G401 (cell line): ENCODE measurements at regions not wholly inside any gene's neighbourhood (a gene's known extent, or its start where the extent isn't known, plus 50 kb on each side); places are given as distances from the start of the nearest gene placed in this dataset.
"Not testable (repeated sequence)": the region's sequence is repeated elsewhere in the genome, so short reads cannot be mapped to it uniquely, and the experiment has no call there.

ENCODE experiments used
- DNase-seq: peaks from one replicate; pipeline ENCODE4 v3.0.0-alpha.2; 2015; ENCODE audit warnings: low spot score
- in situ Hi-C: cut with HindIII; loops from 2 replicates; pipeline ENCODE4 v1.10.0; 2016; ENCODE audit warnings: low sequenced_read_pairs, mixed read lengths

DNA sequence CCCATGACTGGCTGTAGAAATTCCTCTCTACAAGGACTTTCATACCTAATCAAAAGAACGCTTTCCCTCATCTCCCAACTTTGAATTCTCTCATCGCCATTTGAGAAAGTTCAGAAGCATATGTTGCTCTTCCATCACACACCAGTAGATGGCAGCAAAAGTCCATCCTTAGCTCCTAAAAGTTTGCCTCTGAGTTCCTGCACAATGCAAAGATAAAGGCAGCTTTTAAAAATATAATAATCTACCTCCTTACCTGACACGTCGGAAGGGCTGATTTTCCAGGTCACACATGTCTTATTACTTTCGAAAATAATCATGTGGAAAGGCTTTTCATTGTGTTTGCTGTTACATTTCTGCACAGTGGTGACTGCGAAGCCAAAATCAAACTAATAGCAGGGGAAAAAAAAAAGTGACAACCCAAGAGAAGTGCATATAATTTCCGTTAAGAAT lies 456.7 kb upstream of the SEL1L start:
- peak; percentile 57 for DNase-seq
- in situ Hi-C loops: no loop called here

DNA sequence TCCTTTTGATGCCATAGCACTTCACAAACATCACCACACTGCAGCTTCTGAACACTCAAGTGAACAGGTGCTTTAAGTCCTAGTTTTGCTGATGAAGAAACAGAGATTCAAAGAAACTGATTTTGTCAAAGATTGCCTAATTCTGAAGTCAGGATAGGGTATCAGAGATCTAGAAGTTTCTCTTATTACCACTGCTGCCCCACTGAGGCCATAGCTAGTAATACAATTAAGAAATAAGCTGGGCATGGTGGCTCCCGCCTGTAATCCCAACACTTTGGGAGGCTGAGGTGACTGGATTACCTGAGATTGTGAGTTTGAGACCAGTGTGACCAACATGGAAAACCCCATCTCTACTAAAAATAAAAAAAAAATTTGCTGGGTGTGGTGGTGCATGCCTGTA lies 458.3 kb upstream of the SEL1L start:
- DNase-seq: no peak
- in situ Hi-C loops: no loop called here

DNA sequence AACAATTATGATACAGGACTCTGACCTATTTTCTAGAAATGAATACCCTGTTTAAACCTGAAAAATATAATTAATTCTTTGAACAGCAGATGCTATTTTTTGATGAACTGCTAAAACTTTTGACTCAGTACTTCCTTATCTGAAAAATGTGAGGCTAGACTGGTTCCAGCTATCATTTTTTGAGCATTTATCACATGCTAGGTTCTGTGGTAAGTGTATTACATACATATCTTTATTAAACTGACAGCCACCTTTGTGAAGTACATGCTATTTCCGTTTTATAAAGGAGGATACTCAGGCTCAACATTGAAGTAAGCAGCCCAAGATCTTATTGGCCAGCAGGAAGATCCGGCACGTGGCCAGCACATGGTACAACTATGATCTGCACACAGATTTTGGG lies 459.8 kb upstream of the SEL1L start:
- no peak for DNase-seq
- in situ Hi-C loops: no loop called here

DNA sequence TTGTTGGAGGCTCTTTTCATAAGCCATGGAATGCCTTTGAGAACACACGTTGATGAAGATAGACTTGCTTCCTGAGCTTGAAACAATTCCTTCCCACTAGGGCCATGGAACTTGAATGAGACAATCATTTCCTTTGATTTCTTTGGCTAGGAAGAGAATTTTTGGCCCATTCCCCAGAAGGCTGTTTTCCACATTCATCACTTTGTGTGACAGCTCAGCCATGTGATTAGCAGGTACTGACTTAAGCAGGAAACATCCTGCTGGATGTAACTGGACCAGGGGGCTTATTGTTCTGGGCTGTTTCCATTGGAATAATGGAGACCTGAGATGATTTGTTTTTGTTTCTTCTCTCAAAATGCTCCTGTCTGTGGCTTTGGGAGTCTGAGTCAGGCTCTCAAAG lies 469.8 kb upstream of the SEL1L start:
- in situ Hi-C loops: no loop called here

DNA sequence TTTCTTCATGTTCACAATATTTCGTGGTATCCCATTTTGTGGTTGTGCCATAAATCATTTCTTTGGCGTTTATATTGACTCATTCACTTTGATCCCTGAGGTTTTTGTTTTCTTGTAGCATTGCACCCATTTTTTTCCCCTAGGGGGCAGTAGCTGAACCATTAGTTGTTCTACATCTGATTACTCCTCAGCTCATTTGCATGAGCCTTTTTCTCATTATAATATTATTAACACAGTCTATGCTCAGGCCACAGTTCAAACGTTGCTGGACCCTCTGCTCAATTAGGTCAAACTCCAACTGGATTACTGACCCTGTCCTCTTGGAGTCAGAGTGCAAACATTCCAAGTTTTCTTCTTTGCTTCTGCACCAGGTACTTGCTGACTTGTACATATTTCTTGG lies 475.4 kb upstream of the SEL1L start:
- no peak for DNase-seq
- in situ Hi-C loops: no loop called here

More for the DNA sequence above, 469.8 kb upstream of the SEL1L start:
- no peak for DNase-seq

DNA sequence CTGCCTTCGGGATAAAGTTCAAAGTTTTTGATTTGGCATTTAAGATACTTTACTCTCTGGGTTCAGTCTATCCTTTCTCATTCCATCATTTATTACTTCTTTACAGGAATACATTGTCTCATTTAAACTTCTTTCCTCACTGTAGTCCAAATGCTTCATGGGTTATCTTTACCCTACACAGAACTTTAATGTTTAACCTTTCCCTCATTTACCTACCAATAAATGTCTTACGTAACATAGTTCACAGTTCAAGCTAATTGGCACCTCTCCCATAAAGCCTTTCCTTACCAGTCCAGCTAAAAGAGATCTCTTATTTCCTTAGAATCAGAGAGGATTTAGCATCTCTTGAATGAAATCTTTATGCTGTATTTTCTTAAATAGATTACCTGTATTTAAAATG lies 476.3 kb upstream of the SEL1L start:
- in situ Hi-C loops: no loop called here
- DNase-seq: no peak

DNA sequence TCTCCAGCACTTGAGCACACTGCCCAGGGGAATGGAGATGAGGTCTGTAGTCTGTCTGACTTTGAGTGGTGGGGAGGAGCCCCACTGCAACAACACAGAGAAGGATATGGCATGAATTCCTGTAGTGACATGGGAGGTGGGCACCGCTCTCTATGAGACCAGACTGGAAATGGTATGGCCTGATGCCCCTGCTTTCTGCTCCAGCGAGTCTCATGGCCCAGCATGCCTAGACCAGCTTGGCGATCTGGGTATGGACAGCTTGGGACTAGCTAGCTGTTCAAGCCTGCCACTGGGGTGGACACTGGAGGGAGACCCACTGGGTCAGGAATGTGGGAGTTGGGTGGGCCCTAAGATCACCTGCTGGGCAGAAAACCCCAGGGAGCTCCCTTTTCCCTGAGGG lies 477.8 kb upstream of the SEL1L start:
- in situ Hi-C loops: no loop called here
- DNase-seq: no peak

DNA sequence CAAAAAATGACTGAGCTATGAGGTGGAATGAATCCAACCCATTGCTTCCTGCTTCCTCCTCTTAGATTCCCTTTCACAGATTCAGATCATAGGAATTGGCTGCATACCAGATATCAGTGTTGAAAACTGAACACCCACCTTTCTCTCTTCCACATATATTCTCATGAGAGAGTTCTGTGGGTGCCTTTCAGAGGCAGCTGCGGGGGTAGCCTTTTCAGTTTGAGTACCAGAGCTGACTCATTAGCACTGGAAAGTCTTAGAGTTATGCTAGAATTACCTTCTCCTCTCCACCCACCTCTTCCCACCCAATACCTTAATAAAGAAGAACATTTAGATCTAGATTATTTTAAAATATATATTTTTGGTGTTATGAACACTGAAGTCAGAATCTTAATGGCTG lies 495.4 kb upstream of the SEL1L start:
- DNase-seq: no peak
- in situ Hi-C loops: no loop called here

DNA sequence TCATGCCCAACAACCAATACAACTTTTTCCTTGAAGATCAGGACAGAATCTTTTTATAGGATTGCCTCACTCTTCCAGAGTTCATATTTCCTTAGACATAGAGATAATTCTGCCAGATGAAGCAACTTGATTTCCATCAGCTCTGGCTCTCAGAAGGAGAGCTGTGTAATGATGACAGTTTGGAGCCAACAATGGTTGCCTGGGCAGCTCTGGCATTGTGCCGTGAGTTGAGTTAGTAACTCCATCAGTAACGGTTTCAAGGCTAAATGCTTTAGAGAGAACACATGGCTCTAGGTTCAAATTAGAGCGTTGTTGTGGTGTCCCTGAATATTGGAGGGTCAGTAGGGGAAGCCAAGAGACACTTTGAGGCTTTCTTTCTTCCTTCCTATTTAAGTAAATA lies 501.7 kb upstream of the SEL1L start:
- in situ Hi-C loops: no loop called here
- DNase-seq: no peak

DNA sequence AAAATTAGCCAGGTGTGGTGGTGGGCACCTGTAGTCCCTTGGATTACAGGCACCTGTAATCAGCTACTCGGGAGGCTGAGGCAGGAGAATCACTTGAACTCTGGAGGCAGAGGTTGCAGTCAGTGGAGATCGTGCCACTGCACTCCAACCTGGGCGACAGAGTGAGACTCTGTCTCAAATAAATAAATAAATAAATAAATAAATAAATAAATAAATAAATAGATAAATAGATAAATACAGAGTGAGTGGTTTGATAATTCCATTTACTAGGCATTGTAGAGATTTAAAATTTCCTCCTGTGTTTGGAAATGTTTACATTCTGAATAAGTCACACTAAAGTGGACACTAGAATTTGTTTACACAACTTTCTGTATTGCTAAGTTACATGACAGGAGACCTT lies 504.4 kb upstream of the SEL1L start:
- in situ Hi-C loops, DNase-seq: not testable (repeated sequence)

DNA sequence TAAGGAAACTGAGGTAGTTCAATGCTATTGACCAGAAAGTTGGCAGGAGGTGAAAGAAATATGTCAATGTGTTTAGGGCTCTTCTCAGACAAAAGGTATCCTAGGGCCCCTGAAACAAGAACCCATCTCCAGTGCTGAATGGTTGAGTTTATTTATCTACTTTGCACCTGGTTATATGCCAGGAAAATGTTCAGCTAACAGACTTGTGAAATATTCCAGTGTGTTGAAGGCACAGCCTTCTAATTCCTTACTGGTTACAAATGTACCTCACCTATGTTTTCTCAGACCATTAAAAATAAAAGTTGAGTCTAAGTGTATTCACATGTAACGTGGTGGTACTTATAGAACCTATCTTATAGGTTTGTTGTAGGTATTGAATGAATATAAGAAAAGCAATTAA lies 511.7 kb upstream of the SEL1L start:
- no peak for DNase-seq
- in situ Hi-C loops: no loop called here

DNA sequence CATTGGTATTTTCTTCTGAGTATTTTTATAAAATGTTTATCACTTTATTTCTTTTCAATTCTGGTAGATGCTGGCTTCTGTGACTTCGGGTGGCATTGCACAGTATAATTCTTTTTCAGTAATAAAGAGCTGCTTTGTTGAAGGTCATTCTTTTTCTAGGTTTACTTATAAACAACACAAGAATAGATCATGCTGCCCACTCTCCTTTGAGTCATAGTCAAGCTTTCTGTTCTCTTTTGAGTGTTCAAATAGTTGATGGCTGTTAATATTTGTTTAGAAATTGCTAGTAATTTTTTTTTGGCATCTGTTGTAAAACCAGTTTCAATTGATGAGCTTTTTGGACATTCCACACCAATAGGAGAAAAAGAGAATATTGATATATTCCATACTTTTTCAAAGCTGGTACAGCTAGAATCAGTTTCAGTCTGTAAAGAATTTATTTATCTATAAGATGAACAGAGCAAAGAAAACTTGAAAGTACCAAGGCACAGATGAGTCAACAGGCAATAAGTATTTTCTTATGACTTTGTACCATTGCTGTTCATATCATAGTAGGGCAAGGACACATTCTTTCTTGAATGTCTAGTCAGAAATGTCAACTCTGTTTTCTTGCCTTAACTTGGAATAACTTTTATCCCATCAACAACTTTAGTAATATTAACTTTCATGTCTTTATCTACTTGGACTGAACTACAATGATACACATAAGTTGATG lies 513.0 kb upstream of the SEL1L start:
- in situ Hi-C loops: no loop called here
- no peak for DNase-seq

DNA sequence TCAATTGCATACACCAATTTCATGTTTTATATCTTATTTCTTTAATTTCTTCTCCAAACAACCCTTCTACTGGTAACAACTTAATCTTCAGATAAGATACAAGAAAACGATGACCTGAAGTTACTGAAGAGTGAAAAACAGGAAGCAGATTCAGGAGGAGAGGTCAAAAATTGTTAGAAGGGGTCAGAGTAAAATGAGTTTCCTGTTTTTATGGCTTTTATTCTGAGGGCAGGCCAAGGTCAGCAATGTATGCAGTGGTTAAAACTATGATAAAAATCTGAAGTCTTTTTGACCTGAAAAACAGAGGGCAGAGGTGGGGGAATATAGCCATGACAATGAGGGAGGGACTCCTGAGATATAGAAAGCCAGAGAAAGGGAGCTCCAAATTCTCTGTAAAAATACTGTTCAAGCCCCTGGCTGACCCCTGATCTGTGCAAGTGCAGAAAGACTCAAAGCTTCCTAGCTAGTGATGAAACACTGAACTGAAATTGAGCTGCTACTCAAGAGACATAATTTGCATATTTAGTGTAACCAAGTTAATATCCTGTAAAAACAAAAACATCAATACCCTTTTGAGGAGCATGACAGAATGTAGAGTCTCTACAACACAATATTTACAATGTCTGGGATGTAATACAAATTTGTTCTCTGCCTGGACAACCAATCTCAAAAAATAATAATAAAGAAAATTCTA lies 514.3 kb upstream of the SEL1L start:
- in situ Hi-C loops: no loop called here

DNA sequence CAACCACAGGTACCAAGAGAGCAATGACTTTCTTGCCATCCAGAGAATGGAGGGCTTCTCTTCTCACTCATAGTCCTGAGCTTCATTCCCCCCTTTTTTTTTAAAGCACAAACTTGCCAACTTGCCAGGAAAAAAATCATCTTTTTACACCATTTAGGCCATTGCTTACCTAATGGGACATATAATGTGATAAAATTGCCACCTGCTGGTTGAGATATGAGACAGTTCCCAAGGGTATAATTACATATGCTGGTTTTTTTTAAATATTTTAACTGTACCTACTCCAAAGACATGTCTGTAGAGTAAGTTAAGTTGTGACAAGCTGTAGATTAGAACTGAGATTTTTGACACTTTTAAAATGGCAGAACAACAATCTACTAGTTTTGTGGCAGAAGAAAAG lies 519.1 kb upstream of the SEL1L start:
- in situ Hi-C loops: no loop called here
- DNase-seq: no peak

More for the DNA sequence above, 514.3 kb upstream of the SEL1L start:
- no peak for DNase-seq

DNA sequence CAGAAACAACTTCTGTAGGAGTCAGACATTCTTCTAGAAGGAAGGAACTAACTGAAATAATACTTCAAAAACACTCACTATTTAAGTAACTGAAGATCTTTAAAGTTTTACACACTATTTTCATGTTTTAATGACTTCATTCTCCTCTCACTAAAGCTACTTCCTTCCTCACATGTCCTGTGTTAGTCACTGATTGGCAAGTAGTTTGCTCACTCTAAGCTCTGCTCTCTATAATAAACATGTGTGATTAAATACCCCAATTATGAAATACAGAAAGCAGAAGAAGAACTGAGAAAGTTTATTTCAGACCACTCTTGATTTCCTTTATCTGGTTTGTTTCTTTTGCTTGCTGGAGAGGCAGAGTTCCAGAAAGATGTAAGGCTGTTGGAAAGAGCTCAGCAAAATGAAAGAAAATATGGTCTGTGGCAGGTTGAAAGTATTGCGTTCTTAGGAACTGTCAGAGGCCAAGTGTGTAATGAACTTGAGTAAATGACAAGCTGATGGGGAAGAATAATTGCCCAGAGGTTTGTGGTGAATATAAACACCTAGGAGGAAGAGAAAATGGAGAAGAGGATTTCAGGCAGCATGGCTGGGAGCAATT lies 522.0 kb upstream of the SEL1L start:
- no peak for DNase-seq
- in situ Hi-C loops: no loop called here

DNA sequence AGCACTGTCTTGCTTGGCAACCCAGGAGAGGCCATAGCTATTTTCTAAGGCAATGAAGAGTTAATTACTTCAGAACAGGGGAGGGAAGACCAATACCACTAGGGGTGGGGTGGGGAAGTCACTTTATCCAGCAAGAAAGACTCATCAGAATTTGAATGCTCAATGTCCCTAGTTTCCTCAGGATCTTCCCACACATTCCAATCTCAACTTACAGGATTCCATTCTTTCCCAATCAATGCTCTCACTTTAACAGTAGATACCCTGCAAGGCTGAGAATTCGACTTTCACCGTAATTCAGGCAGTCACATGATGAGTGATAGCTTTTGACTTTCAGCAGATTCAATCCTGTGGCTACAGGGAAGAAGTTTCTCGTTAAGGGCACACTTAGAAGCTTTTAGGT lies 526.6 kb upstream of the SEL1L start:
- in situ Hi-C loops: no loop called here
- DNase-seq: no peak

DNA sequence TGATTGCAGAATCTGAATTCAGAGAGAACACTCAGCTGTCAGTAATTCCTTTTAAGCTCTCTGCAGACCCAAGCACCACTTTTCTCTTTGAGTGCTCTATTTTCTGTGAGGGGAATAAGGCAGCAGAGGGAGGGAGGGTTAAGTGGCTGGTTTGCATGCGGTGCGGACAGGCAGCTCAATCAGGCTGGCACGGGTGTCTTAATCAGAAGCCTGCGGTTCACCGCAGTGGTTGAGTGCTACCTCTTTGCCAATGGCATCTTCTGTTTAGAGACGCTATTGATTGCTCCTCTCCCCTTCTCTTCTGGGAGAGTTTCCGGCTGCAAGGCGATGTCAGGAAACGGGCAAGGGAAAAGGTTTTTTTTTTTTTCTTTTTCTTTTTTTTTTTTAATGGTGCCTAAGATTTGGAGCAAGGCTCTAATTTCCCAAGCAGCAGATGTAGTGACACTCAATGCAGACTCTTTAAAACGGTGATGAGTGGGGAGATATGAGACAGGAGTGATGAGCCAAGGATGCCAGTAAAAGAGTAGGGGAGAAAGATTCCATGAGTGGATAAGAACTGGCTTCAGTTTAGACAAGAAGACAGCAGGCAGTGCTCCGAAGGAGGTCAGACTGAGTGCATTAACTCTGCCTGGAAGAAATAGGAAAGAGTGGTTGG lies 533.7 kb upstream of the SEL1L start:
- in situ Hi-C loops: no loop called here
- DNase-seq: peak; percentile 2

DNA sequence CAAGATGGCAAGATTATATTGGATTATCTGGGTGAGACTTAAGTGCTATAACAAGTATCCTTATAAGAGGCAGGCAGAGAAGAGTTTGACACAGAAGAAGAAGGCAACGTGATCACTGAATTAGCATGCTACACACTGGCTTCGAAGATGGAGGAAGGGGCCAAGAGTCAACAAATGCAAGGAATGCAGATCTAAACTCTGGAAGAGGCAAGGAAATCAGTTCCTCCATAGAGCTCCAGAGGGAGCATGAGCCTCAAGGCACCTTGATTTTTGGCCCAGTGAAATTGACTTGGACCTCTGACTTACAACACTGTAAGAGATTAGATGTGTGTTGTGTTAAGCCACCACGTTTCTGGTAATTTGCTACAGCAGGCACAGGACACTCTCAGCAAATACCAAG lies 536.4 kb upstream of the SEL1L start:
- no peak for DNase-seq
- in situ Hi-C loops: no loop called here

DNA sequence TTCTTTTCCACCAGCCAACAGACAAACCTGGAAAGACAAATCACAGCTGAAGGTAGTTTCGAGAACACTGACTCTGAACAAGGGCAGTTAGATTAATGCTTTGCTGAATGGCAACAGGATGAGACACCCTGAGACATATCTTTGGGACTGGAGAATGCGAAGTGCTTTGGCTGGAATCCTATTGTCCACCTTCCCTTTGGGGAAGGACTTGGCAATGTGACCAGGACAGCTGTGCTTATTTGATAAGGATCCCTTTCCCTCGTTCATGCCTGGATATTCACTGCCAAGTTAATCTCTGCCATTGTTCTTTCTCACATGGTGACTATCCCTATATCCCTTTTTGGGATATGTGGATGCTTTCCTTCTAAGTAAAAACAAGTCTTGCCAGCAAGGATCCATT lies 537.1 kb upstream of the SEL1L start:
- DNase-seq: no peak
- in situ Hi-C loops: no loop called here

DNA sequence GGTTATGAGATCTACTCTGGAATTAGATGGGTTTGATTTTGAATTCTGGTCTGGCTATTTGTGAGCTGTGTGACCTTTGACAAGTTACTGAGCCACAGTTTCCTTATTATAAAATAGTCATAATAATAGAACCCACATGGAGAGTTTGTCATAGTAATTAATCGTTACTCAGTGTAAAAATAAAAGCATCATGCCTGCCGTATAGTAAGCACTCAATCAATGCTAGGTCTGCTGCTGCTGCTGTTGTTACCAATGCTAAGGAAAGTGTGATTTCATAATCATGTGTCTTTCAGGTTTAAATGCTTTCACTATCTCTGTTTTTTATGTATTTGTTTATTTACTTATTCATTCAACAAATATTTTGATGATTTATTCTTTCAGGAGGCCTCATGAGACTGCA lies 539.9 kb upstream of the SEL1L start:
- no peak for DNase-seq
- in situ Hi-C loops: no loop called here
